IPS DF 4.7 (cell line): ENCODE measurements at regions not wholly inside any gene's neighbourhood (a gene's known extent, or its start where the extent isn't known, plus 50 kb on each side); places are given as distances from the start of the nearest gene placed in this dataset.
"Not testable (repeated sequence)": the region's sequence is repeated elsewhere in the genome, so short reads cannot be mapped to it uniquely, and the experiment has no call there.

Source experiments
- DNase-seq: peaks from one replicate; pipeline ENCODE4 v3.0.0-alpha.2; 2013; ENCODE audit warnings: low spot score; ENCODE audit errors: extremely low read depth

DNA sequence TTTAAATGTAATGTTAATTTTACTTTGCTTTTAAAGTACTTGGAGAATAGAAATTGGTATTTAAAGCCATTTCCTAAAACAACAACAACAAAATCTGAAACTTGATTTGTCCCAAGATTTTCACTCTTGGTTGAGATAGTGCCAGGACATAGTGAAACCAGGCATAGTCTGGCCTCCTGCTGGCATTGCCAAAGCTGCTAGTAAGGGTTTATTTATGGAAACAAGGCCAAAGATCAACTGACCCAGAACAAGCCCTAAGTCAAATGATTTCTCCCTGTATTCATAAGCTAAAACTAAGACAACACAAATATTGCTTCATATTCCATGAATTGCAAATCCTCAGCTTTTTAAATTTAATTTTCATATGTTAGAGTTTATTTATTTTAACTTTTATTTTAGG, 227.5 kb upstream of the FGF13 start:
- DNase-seq, result no peak

DNA sequence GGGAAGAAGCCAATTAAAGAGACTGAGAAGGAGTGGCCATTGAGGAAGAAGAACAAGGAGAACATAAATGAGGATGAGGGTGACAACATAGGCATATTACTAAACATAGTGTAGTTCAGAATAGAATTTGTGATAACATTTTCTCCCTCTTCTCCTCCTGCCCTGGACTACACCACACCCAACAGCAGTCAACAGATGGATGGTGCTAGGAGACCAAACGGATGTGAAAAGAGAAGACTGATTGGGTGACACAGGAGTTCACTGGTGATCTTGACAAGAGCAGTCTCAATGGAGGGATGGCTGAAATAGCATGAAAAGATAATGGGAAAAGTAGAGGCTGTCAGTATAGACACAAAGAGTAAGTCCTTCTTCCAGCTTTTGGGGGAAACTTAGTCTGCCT, 226.5 kb upstream of the FGF13 start:
- no peak for DNase-seq

DNA sequence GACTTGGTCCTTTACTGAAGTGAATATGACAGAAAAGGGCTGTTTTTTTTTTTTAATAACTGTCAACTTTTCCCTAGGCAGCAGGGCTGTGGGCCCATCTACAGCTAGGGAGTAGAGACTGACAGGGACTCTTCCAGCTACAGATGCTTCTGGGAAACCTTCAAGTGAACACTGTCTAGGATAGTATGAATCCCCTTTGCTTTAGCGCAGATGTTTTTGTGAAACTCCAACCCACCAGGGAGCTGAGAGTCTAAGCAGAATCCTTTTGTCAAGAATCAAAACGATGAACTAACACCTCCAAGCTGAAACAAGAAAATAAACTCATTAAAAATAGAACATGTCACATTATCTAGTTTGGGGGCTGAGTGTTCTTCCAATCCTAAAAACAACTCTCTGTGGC, 219.7 kb upstream of the FGF13 start:
- DNase-seq, result no peak

DNA sequence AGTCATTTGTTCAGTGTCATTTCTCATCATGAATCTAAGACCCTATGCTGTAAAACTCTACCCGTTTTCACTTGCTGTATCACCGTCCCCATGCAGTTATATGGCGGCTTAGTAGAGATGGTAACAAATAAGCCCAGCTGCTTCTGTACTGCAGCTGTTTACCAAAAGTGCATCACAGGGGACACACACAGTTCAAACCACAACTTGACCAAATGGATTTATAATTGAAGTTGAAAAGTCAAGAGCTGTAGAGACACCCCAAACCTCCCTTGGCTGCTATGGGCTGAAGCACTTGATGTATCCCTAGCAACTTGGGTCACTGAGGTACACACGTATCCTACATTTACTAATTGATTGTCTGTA, 219.0 kb upstream of the FGF13 start:
- DNase-seq, result no peak

DNA sequence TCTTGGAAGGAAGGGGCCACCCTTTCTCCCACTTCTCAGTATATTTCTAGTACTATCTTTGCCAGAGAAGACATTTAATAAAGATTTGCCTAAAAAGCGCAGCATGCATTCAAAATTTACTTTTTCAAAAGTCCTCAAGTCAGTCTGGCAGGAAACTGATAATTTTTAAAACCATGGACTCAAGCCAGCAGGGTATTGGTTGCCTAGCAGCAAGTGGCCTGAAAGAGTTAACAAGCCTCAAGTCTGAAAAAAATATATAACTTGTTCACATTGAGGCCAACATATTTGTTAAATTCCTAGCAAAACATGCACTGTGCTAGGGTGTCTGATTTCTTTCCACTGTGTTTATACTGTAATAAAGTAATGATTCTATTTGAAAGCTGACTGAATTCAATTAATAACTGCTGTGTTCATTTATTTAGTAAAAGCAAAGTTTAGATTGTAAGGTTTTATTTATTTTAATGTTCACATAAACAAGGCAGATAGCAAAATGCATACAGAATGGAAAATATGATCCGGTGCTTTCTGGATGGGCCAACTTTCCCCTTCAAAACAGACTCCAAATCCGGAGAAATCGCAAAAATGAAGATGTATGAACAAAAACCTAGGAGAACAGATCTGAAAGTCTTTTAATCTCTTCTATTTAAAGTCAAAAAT, 218.5 kb upstream of the FGF13 start:
- no peak for DNase-seq

DNA sequence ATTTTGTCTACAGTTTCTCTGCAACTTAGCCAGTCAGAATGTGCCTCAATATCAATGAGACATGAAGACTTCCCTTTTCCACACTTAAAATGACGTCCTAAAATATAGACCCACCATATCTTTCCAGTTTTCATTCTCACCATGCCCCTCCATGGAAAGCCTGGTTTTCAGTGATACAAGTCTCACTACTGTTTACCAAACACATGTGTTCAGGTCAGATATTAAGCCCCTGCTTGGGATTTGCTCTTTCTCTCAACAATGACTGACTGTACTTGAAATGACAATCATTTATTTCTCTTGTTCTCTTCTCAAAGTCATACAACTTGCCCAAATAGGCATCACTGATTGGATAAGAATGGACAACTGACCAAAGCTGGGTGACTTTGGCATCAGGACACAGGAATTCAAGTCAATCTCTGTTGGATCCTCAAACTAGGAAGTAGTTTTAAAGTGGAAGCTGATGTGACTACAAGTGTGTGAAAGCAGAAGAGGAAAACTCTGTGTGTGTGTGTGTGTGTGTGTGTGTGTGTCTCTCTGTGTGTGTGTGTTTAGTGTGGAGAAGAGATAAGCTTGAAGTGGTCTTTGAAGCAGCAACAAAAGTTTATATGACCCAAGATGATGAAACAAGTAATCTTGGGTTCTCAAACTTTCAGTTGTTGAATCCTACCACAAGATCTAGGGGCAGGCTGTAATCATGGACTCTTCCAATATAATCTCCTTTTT, 217.4 kb upstream of the FGF13 start:
- DNase-seq, result no peak

DNA sequence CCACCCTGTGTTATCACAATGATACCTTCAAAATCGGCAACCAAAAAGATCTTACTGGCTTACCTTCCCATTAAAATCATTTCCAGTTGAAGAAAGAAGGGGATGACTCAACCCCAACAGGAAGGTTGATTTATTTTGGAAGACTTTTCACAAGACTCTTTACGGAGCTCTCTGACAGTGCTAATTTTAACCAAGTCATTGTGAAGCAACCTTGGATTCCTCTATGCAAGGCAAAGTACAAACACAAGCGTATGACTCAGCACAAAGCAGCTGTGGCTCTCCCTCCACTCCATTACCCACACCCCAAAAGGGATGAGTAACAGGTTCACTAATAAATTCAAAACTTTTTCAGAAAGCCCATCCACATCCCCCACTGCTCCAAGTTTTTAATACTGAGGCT, 213.8 kb upstream of the FGF13 start:
- DNase-seq, result no peak

DNA sequence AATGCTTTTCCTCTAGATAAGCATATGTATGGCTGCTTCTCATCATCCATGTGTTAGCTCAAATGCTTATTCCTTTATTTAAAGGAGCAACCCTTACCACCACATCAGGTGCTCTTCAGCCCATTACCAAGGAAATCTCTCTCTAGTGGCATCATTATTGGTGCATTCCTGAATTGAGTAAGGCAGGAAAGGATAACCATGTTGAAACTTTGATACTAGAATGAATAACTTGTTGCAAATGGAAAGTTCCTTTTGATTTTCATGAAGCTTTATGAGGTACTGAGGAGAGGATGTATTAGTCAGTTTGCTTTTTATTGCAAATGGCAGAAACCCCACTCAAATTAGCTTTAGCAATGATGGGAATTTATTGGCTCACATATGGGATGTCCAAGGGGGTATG, 212.3 kb upstream of the FGF13 start:
- no peak for DNase-seq

DNA sequence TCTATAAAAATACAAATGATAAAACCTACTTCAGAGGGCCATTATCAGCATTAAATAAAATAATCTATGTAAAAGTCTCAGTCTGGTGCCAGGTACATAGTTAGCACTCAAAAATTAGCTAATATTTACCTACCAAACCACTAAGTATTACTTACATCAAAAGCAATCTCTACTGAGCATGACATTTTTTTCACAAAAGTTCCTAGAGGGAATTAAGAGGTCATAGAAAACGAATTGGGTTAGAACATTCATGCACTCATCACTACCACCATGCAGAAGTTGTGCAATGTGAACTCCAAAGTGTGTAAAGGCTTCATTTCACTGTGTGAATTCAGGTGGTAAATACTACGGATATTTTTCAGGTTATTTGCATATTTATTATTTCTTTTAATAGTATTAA, 209.5 kb upstream of the FGF13 start:
- DNase-seq, result no peak

DNA sequence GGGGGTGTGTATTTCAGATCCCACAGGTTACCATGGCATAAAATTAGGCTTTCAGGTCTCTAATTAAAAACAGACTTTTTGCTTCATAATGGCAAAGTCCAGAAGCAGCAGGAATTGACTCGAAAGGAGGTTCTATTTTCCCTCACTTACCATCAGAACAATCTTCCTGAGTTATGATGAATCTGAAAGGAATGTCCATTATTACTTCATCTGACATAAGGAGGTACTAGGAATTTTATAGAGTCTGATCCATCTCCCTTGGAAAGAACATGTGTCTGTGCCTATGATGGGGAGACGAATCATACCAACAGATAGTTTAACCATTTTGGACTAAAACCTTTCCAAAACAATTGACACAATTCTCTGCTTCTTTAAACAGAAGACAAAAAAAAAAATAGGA, 206.3 kb upstream of the FGF13 start:
- DNase-seq, result no peak

DNA sequence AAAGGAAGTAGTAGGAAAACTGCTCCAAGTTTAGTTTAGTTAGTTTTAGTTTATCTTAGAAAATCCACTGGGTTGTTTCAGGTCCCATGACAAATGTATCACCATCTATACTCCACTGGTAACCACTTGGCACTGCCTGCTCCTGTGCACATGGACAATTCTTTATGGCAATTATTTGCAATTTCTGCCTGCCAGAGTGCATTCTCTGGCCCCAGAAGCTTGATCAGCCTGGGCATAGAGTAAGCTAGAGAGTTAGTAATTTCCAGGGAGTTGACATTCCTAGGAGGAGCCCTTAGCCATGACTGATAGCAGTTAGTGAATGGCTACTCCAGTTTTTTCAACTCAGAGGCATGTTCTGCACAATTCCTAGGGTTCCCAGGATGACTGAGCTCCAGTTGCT, 203.2 kb upstream of the FGF13 start:
- DNase-seq, result no peak

DNA sequence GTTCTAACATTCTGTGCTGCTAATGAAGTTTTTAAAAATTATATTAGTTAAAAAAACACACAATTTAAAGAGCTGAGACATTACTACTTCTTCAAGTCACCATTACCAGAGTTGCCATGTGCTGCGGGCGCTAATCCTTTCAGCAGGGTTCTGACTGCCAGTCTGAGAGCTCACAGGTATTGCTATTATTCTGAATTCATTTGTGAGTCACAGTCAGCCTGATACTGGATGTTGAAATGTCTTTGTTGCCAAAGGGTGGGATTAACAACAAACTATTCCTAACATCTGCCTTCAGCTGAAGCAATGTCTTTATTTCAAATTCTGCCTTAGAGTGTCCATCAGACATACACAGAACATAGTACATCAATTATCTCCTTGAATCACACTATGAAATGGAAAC, 197.1 kb upstream of the FGF13 start:
- DNase-seq, result no peak

DNA sequence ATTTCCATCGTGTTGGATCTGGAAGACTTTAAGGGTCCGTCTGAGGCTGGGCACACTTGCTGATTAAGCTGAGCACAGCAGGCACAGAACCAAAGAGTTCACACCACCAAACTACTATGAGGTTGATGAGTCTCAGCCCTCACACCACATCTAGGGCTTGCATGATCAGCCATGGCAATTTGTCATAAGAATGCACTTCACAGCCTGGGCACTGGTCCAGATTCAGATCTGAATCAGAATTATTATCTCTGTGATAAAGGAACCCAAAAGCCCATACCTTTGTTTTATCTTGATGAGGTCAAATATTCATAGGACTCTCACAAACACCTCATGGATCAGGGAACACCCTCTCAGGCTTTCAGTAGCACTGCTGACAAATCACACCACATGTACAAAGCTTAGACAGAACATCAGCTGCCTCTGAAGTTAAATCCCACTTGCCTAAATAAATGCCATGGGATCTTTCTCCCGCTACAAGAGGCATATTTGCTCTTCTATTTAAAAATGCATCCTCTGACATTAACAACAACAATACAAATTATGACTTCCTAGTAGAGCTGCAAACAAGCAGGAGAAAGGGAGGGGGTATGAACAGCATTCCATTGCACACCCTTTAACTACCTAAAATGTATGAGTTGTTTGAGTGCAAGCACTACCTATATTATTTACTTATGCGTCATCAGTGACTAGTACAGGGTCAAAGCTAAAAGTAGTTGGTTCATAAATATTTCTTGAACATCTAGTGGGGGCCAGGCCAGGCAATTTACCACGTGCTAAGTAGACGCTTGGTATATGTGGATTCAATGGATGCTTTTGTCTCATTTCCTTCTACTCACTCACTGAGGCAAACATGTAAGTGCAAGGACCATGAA, 186.3 kb upstream of the FGF13 start:
- DNase-seq, result no peak

DNA sequence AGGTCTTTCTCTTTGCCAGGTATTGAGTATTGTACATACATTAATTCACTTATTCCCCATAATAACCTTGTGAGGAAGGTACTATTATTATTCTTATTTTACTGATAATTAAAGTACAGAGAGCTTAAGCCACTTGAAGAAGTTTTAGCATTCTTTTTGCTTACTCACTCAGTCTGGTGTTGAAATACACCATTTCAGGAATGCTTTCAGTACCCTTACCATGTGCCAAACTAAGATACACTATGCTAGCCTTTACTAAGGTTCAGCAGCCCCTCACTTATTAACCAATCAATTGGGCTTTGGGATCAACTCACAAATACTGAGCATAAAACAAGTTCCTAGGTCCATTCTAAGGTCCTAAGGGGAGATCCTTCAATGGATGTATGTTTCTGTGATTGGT, 179.0 kb upstream of the FGF13 start:
- no peak for DNase-seq

DNA sequence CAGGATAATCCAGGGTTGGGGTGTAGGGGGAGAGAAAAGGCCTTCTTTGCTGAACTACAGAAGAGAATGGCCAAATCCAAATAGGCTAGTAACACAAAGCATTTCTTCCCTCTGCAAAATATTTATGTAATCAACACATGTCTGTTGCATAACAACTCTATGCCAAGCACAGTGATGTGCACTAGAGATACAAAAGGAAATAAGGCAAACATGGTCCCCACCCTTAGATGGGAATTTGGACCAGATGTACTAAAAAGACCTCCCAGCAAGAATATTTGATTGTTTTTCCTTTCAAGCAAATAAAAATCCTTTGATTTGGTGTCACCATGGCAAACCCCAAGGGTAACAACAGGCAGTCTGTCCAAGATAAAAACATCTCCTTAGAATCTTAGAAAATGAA, 177.6 kb upstream of the FGF13 start:
- DNase-seq, result no peak

DNA sequence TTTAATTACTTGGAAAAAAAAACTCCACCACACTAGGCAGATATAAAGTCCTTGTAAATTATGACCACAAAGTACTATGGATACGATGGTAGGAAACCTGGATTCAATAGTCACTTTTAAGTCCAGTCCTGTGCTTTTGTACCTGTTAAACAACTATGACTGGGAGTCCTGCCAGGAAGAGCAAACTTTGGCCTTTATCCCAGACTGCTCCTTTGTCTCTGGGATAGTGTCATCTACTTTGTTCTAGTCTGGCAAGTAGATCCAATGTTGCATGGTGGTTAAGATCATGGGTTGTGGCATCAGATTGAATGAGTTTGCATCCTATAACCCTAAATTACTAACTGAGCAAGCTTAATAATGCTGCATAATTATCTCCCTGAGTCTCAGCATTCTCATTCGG, 175.3 kb upstream of the FGF13 start:
- DNase-seq, result no peak

DNA sequence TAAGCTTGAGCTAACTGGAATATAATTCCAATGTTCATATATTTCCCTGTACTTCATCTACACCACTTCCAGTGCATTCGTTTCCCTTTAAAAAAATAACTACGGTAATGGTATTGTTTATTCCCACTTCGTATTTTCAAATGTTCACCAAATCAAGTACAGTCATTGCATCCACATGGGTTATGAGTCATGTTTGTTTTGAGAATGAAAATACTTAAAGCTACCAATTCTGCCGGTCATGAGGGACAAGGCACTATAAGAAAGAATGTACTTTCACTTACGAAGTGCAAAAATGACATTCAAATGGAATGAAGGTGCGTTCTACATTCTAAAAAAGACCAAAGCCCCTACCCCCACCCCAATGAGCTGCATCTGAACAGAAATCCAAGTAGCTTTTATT, 174.4 kb upstream of the FGF13 start:
- no peak for DNase-seq

DNA sequence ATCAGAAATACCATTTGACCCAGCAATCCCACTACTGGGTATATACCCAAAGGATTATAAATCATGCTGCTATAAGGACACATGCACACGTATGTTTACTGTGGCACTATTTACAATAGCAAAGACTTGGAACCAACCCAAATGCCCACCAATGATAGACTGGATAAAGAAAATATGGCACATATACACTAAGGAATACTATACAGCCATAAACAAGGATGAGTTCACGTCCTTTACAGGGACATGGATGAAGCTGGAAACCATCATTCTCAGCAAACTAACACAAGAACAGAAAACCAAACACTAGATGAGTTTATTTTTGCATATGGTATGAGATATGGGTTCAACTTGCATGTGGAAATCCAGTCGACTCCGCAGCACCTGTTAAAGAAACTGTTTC, 168.8 kb upstream of the FGF13 start:
- DNase-seq, result not testable (repeated sequence)

DNA sequence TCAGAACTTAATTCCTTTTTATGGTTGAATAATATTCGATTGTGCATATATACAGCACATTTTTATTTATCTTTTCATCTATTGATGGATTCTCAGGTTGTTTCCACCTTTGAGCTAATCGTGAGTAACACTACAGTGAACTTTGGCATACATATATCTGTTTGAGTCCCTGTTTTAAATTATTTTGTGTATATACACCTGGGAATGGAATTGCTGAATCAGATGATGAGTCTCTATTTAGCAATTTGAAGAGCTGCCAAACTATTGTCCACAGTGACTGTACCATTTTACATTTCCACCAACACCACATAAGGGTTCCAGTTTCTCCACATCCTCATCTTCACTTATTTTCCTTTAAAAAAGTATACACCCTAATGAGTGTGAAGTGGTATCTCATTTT, 166.2 kb upstream of the FGF13 start:
- DNase-seq, result no peak

DNA sequence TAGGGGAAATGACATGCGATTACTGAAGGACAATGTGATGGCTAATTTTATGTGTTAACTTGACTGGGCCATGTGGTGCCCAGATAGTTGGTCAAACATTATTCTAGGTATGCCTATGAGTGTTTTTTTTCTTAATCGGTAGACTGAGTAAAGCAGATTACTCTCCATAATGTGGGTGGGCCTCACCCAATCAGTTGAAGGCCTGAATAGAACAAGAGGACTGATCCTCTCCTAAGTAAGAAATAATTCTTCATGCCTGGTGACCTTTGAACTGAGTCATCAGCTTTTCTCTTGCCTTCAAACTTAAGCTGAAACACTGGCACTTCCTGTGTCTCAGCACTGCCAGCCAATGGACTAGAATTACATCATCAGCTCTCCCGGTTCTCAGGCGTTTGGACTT, 164.0 kb upstream of the FGF13 start:
- no peak for DNase-seq

DNA sequence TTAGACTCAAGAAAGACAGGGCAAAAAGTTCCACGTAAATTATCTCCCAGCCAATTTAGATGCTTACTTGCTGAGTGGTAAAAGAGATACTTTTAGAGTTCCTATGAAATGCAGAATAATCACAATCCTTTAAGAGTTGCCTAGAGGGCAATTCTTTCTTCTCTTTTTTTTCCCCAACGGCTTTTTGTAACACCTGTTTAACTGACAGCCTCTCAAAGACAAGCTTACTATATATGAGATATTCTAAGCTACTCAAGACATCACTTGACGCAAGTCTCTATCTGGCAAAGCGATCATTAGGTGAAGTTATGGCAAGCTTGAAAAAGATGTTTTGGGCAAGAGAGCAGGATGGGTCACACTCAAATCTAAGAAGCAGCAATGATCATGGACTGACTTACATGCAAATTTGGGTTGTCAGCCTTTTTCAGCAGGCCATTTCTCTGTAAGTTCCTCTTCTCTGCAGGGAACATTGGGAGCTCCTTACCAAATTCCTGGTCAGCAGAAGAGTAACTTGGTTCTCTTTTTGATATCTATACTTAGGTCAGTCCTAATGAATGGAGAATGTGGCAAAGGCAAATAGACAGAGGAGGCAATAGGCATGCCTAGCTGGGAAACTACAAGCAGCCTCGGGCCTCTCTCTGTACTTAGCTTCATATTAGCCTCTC, 162.9 kb upstream of the FGF13 start:
- DNase-seq, result no peak

DNA sequence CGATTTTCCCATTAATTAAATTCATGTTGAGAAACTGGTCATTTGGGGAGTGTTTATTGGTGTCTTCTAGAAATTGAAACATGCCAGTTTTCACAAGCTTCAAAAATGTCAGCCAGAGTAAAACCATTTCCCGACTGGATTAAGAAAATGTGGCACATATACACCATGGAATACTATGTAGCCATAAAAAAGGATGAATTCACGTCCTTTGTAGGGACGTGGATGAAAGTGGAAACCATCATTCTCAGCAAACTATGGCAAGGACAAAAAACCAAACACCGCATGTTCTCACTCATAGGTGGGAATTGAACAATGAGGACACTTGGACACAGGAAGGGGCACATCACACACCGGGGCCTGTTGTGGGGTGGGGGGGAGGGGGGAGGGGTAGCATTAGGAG, 162.1 kb upstream of the FGF13 start:
- not testable (repeated sequence) for DNase-seq
